ENCODE measurements at regions not wholly inside any gene's neighbourhood (a gene's known extent, or its start where the extent isn't known, plus 50 kb on each side); places are given as distances from the start of the nearest gene placed in this dataset.

- Histone ChIP-seq H3K27me3 (ENCODE audit: insufficient read depth, low read length) (no peaks in the 10 kb centered on the region), H3K4me1 (ENCODE audit: insufficient read depth, low read length) (no peaks in the 10 kb centered on the region), H3K9me3 (ENCODE audit: insufficient read depth, low read depth, low read length) (no peaks in the 10 kb centered on the region), H2AFZ (ENCODE audit: low read depth, low read length) (no peak overlapping the region), H3K79me2 (ENCODE audit: insufficient read depth, low read length) (no peaks in the 10 kb centered on the region), H3K27ac (ENCODE audit: low read depth, low read length) (no peak overlapping the region), H3K36me3 (ENCODE audit: insufficient read depth, low read length) (no peaks in the 10 kb centered on the region), H4K20me1 (ENCODE audit: insufficient read depth, low read length) (no peaks in the 10 kb centered on the region), H3K4me3 (ENCODE audit: insufficient read depth, low read depth, low read length) (no peak overlapping the region), H3K4me2 (ENCODE audit: low read length) (no peak overlapping the region), H3K9ac (ENCODE audit: low read length) (no peak overlapping the region)
- Mint-ChIP-seq H3K4me1 (ENCODE audit: low read depth, unreplicated experiment) (peaks cover 4% of the 10 kb centered on the region), H3K27ac (ENCODE audit: unreplicated experiment) (peak overlapping the region; percentile 73), H3K4me3 (ENCODE audit: unreplicated experiment) (no peak overlapping the region), H3K36me3 (ENCODE audit: low read depth, unreplicated experiment) (no peaks in the 10 kb centered on the region), H3K9me3 (ENCODE audit: unreplicated experiment) (no peaks in the 10 kb centered on the region), H3K27me3 (ENCODE audit: low read depth, unreplicated experiment) (no peaks in the 10 kb centered on the region)
- FAIRE-seq (no peak), DNase-seq (ENCODE audit: low read depth) (no peak)
- TF ChIP-seq CTCF (IDR thresholded peaks at IDR 0.05; ENCODE audit: insufficient read depth, low read depth, low read length) (no peak), EZH2 (IDR thresholded peaks at IDR 0.05; ENCODE audit: insufficient read depth, low read length) (no peak)
Measured at GRCh38 chr3:27565201-27565852, 81.1 kb upstream of the SLC4A7 start.

- Histone ChIP-seq H3K9me3 (ENCODE audit: insufficient read depth, low read depth, low read length) (no peaks in the 10 kb centered on the region), H4K20me1 (ENCODE audit: insufficient read depth, low read length) (no peaks in the 10 kb centered on the region), H3K79me2 (ENCODE audit: insufficient read depth, low read length) (no peaks in the 10 kb centered on the region), H3K36me3 (ENCODE audit: insufficient read depth, low read length) (no peaks in the 10 kb centered on the region), H3K4me2 (ENCODE audit: low read length) (no peak overlapping the region), H3K9ac (ENCODE audit: low read length) (no peak overlapping the region), H3K4me3 (ENCODE audit: insufficient read depth, low read depth, low read length) (no peak overlapping the region), H3K27ac (ENCODE audit: low read depth, low read length) (no peak overlapping the region), H2AFZ (ENCODE audit: low read depth, low read length) (no peak overlapping the region), H3K4me1 (ENCODE audit: insufficient read depth, low read length) (peaks cover 17% of the 10 kb centered on the region), H3K27me3 (ENCODE audit: insufficient read depth, low read length) (no peaks in the 10 kb centered on the region)
- no peaks in the 10 kb centered on the region for H3K9me3 Mint-ChIP-seq (ENCODE audit: unreplicated experiment)
- no peak overlapping the region for H3K27ac Mint-ChIP-seq (ENCODE audit: unreplicated experiment)
- no peaks in the 10 kb centered on the region for H3K36me3 Mint-ChIP-seq (ENCODE audit: low read depth, unreplicated experiment)
- H3K4me3 Mint-ChIP-seq (ENCODE audit: unreplicated experiment), result no peak overlapping the region
- peaks cover 8% of the 10 kb centered on the region for H3K4me1 Mint-ChIP-seq (ENCODE audit: low read depth, unreplicated experiment)
- no peak for FAIRE-seq
- no peaks in the 10 kb centered on the region for H3K27me3 Mint-ChIP-seq (ENCODE audit: low read depth, unreplicated experiment)
- DNase-seq (ENCODE audit: low read depth), result no peak
- TF ChIP-seq CTCF (IDR thresholded peaks at IDR 0.05; ENCODE audit: insufficient read depth, low read depth, low read length), result no peak
- TF ChIP-seq EZH2 (IDR thresholded peaks at IDR 0.05; ENCODE audit: insufficient read depth, low read length), result no peak
Measured at GRCh38 chr3:27561576-27561975, 77.4 kb upstream of the SLC4A7 start.

DNA sequence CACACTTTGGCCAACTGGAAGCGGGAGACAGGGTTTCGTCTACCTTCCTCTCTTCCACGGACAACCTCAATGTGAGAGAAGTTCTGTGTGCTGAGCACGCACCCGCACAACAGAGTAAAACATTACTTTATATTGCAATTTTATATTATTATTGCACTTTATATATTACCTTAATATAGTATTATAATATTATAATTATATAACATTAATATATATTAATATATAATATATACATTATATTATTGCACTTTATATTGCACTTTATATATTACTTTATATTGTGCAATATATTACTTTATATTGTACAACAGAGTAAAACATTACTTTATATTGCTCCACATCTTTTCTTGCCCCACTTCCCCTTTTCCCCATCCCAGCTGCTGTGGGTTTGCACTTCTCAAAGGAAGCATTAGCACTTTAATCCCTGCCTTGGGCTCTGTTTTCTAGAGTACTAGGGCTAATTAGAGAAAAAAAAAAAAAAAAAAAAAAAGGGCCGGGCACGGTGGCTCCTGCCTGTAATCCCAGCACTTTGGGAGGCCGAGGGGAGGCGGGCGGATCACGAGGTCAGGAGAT, 76.4 kb upstream of the SLC4A7 start:
- Mint-ChIP-seq H3K9me3 (ENCODE audit: unreplicated experiment) (no peaks in the 10 kb centered on the region), H3K4me1 (ENCODE audit: low read depth, unreplicated experiment) (peaks cover 8% of the 10 kb centered on the region), H3K4me3 (ENCODE audit: unreplicated experiment) (no peak overlapping the region), H3K36me3 (ENCODE audit: low read depth, unreplicated experiment) (no peaks in the 10 kb centered on the region), H3K27ac (ENCODE audit: unreplicated experiment) (no peak overlapping the region), H3K27me3 (ENCODE audit: low read depth, unreplicated experiment) (no peaks in the 10 kb centered on the region)
- Histone ChIP-seq H4K20me1 (ENCODE audit: insufficient read depth, low read length) (no peaks in the 10 kb centered on the region), H3K4me2 (ENCODE audit: low read length) (peak overlapping the region; percentile 17), H3K9ac (ENCODE audit: low read length) (no peak overlapping the region), H2AFZ (ENCODE audit: low read depth, low read length) (no peak overlapping the region), H3K79me2 (ENCODE audit: insufficient read depth, low read length) (no peaks in the 10 kb centered on the region), H3K27ac (ENCODE audit: low read depth, low read length) (no peak overlapping the region), H3K4me3 (ENCODE audit: insufficient read depth, low read depth, low read length) (no peak overlapping the region), H3K27me3 (ENCODE audit: insufficient read depth, low read length) (no peaks in the 10 kb centered on the region), H3K9me3 (ENCODE audit: insufficient read depth, low read depth, low read length) (no peaks in the 10 kb centered on the region), H3K4me1 (ENCODE audit: insufficient read depth, low read length) (peaks cover 21% of the 10 kb centered on the region), H3K36me3 (ENCODE audit: insufficient read depth, low read length) (no peaks in the 10 kb centered on the region)
- FAIRE-seq (no peak), DNase-seq (ENCODE audit: low read depth) (no peak)
- no peak for TF ChIP-seq EZH2 (IDR thresholded peaks at IDR 0.05; ENCODE audit: insufficient read depth, low read length)
- no peak for TF ChIP-seq CTCF (IDR thresholded peaks at IDR 0.05; ENCODE audit: insufficient read depth, low read depth, low read length)

Data from astrocyte (in vitro differentiated cells and primary cell).